MM.1S (cell line): ENCODE measurements at regions not wholly inside any gene's neighbourhood (a gene's known extent, or its start where the extent isn't known, plus 50 kb on each side); places are given as distances from the start of the nearest gene placed in this dataset.

Experiments
- DNase-seq: peaks from one replicate; pipeline ENCODE4 v3.0.0-alpha.2; 2015
- H2AFZ ChIP-seq: fragments of 300-600 bp; sonication (generic); 2 replicates; pipeline ENCODE4 v1.6.0; 2016; ENCODE audit warnings: antibody characterized with exemption, low read length
- H3F3A ChIP-seq: fragments of 300-600 bp; sonication (generic); 2 replicates; pipeline ENCODE4 v1.6.1; 2016; ENCODE audit warnings: mild to moderate bottlenecking, antibody characterized with exemption, low read length, moderate library complexity, mixed read lengths; ENCODE audit not compliant: insufficient read depth
- H3K27ac ChIP-seq: fragments of 300-600 bp; sonication (generic); 2 replicates; pipeline ENCODE4 v1.5.1; 2016; ENCODE audit warnings: mild to moderate bottlenecking, low read length
- H3K27me3 ChIP-seq: fragments of 300-600 bp; sonication (generic); replicated peaks from 2 replicates; pipeline ENCODE4 v1.6.0; 2016; ENCODE audit warnings: low read length; ENCODE audit not compliant: insufficient read depth
- H3K36me3 ChIP-seq: fragments of 300-600 bp; sonication (generic); replicated peaks from 2 replicates; pipeline ENCODE4 v1.6.1; 2016; ENCODE audit warnings: mild to moderate bottlenecking, low read length, mixed read lengths; ENCODE audit not compliant: insufficient read depth
- H3K4me1 ChIP-seq: fragments of 300-600 bp; sonication (generic); 2 replicates; pipeline ENCODE4 v1.6.1; 2016; ENCODE audit warnings: low read length, mixed read lengths
- H3K4me2 ChIP-seq: fragments of 300-600 bp; sonication (generic); 2 replicates; pipeline ENCODE4 v1.6.0; 2016; ENCODE audit warnings: low read depth, low read length
- H3K4me3 ChIP-seq: fragments of 300-600 bp; sonication (generic); 2 replicates; pipeline ENCODE4 v1.5.1; 2016; ENCODE audit warnings: low read length, mixed read lengths
- H3K79me2 ChIP-seq: fragments of 300-600 bp; sonication (generic); 2 replicates; pipeline ENCODE4 v1.6.1; 2016; ENCODE audit warnings: mixed run types, low read length, mixed read lengths
- H3K9ac ChIP-seq: fragments of 300-600 bp; sonication (generic); 2 replicates; pipeline ENCODE4 v1.6.1; 2016; ENCODE audit warnings: low read length, mixed read lengths
- H3K9me2 ChIP-seq: fragments of 300-600 bp; sonication (generic); replicated peaks from 2 replicates; pipeline ENCODE4 v1.6.1; 2016; ENCODE audit warnings: mild to moderate bottlenecking, low read length, mixed read lengths; ENCODE audit not compliant: insufficient read depth
- H3K9me3 ChIP-seq: fragments of 300-600 bp; sonication (generic); replicated peaks from 2 replicates; pipeline ENCODE4 v1.6.1; 2016; ENCODE audit warnings: mild to moderate bottlenecking, low read length, mixed read lengths; ENCODE audit not compliant: insufficient read depth
- H4K20me1 ChIP-seq: fragments of 300-600 bp; sonication (generic); 2 replicates; pipeline ENCODE4 v1.6.1; 2016; ENCODE audit warnings: mild to moderate bottlenecking, low read length, moderate library complexity, mixed read lengths; ENCODE audit not compliant: insufficient read depth
- EZH2 ChIP-seq: fragments of 300-600 bp; sonication (generic); optimal IDR thresholded peaks from 2 replicates; pipeline ENCODE3; 2017; ENCODE audit warnings: low read depth, mild to moderate bottlenecking, antibody characterized with exemption, low read length, mixed read lengths
- EZH2phosphoT487 ChIP-seq: fragments of 300-600 bp; sonication (generic); IDR thresholded peaks from 2 replicates; pipeline ENCODE4 v1.6.1; 2018; ENCODE audit warnings: antibody characterized with exemption, low read length
- TF ChIP-seq, protein P1 (sequence below): fragments of 300-600 bp; sonication (generic); IDR thresholded peaks from 2 replicates; pipeline ENCODE4 v1.5.1; 2016; ENCODE audit warnings: antibody characterized with exemption, low read length, mixed read lengths

- no peaks in the 10 kb centered on the region for H3K36me3 ChIP-seq
- H3K9me3 ChIP-seq: no peaks in the 10 kb centered on the region
- H3K4me1 ChIP-seq: no peaks in the 10 kb centered on the region
- H3K9me2 ChIP-seq: no peaks in the 10 kb centered on the region
- H3K27me3 ChIP-seq: no peaks in the 10 kb centered on the region
- no peak overlapping the region for H3K9ac ChIP-seq
- no peak overlapping the region for H3K4me2 ChIP-seq
- no peak for TF ChIP-seq EZH2
- TF ChIP-seq EZH2phosphoT487: no peak
- TF ChIP-seq, protein P1, sequence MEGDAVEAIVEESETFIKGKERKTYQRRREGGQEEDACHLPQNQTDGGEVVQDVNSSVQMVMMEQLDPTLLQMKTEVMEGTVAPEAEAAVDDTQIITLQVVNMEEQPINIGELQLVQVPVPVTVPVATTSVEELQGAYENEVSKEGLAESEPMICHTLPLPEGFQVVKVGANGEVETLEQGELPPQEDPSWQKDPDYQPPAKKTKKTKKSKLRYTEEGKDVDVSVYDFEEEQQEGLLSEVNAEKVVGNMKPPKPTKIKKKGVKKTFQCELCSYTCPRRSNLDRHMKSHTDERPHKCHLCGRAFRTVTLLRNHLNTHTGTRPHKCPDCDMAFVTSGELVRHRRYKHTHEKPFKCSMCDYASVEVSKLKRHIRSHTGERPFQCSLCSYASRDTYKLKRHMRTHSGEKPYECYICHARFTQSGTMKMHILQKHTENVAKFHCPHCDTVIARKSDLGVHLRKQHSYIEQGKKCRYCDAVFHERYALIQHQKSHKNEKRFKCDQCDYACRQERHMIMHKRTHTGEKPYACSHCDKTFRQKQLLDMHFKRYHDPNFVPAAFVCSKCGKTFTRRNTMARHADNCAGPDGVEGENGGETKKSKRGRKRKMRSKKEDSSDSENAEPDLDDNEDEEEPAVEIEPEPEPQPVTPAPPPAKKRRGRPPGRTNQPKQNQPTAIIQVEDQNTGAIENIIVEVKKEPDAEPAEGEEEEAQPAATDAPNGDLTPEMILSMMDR: no peak
- H2AFZ ChIP-seq: no peak overlapping the region
- no peaks in the 10 kb centered on the region for H3K79me2 ChIP-seq
- no peak overlapping the region for H3K27ac ChIP-seq
- no peak overlapping the region for H3K4me3 ChIP-seq
- H3F3A ChIP-seq: no peaks in the 10 kb centered on the region
- no peak for DNase-seq
- no peaks in the 10 kb centered on the region for H4K20me1 ChIP-seq
Measured at GRCh38 chr2:122596598-122596997, 841.1 kb downstream of the TSN start.

DNA sequence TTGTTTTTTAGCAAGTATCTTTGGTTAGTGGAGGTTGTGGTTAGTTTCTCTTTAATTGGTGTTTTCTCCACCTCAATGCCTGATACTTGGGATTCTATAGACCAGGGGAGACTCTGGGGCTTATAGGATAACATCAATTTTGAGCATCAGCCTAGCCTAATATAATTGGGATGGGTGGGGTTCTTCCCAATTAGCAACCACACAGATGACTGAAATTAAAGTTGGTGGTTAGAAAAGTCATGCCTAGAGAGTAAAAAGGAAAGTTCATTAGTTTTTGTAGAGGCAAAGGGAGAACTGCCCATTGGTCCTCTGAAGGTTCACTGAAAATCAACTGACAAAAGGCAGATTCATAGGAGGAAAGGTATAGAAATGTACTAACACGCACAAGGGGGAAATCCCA lies 843.3 kb downstream of the TSN start:
- Histone ChIP-seq H4K20me1 (no peaks in the 10 kb centered on the region), H3K36me3 (no peaks in the 10 kb centered on the region), H3K79me2 (no peaks in the 10 kb centered on the region), H3K9me2 (no peaks in the 10 kb centered on the region), H3K27me3 (no peaks in the 10 kb centered on the region), H3K4me3 (no peak overlapping the region), H3K4me1 (no peaks in the 10 kb centered on the region), H2AFZ (no peak overlapping the region), H3F3A (no peaks in the 10 kb centered on the region), H3K9ac (no peak overlapping the region), H3K9me3 (no peaks in the 10 kb centered on the region), H3K27ac (no peak overlapping the region), H3K4me2 (no peak overlapping the region)
- no peak for DNase-seq
- TF ChIP-seq EZH2 (no peak), EZH2phosphoT487 (no peak)
- TF ChIP-seq, protein P1: no peak

DNA sequence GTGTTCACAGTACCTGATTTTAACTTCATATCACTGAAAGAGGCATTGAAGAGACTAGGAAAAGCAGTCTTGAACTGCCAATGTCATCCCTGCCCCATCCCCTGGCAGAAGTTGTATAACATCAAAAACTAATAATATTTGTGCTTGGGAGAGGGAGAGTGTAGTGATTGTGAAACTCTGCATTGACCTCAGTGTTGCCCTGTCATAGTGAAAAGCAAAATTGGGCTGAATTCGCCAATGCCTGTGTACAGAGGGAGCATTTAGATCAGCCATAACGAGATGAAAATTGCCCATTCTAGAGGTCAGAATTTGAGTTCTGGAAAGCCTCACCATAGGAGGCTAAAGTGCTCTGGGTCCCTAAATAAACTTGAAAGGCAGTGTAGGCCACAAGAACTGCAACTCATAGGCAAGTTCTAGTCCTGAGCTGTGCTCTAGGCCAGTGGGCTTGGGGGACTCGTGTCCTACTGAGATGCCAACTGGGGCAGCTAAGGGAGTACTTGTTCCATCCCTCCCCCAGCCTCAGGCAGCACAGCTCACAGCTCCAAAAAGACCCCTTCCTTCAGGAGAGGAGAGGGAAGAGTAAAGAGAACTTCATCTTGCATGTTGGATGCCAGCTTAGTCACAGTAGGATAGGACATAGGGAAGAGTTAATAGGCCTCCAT lies 855.6 kb downstream of the TSN start:
- Histone ChIP-seq H4K20me1 (no peaks in the 10 kb centered on the region), H3K9me2 (no peaks in the 10 kb centered on the region), H3K4me3 (no peak overlapping the region), H3F3A (no peaks in the 10 kb centered on the region), H3K9me3 (no peaks in the 10 kb centered on the region), H3K27me3 (no peaks in the 10 kb centered on the region), H3K27ac (no peak overlapping the region), H2AFZ (no peak overlapping the region), H3K4me2 (no peak overlapping the region), H3K4me1 (no peaks in the 10 kb centered on the region), H3K36me3 (no peaks in the 10 kb centered on the region), H3K9ac (no peak overlapping the region), H3K79me2 (no peaks in the 10 kb centered on the region)
- no peak for DNase-seq
- TF ChIP-seq EZH2: no peak
- TF ChIP-seq, protein P1: no peak
- no peak for TF ChIP-seq EZH2phosphoT487
